ENCODE measurements at regions not wholly inside any gene's neighbourhood (a gene's known extent, or its start where the extent isn't known, plus 50 kb on each side); places are given as distances from the start of the nearest gene placed in this dataset.

- no peak overlapping the region for H2AFZ ChIP-seq (ENCODE audit: low read length)
- no peak overlapping the region for H3K4ac ChIP-seq (replicated peaks; ENCODE audit: insufficient read length, low read depth, low read length)
- H3K27me3 ChIP-seq (replicated peaks in 1 of 4; ENCODE audit: control insufficient read depth in 3 of 4, extremely low read depth in 1 of 4, insufficient read depth in 3 of 4, low read length in 3 of 4) = no peaks in the 10 kb centered on the region
- H3K4me3 ChIP-seq (ENCODE audit: extremely low read depth in 1 of 4, insufficient read depth in 2 of 4, low read depth in 3 of 4, low read length in 4 of 4) = no peak overlapping the region
- TF ChIP-seq TAF1 (IDR thresholded peaks at IDR 0.05; ENCODE audit: low read depth, low read length) (no peak), CTCF (IDR thresholded peaks at IDR 0.05; ENCODE audit: control extremely low read depth in 1 of 3, insufficient read depth in 1 of 3, low read depth in 1 of 3, low read length in 3 of 3) (no peak), ATF2 (IDR thresholded peaks at IDR 0.05; ENCODE audit: low read length) (no peak), RAD21 (IDR thresholded peaks at IDR 0.05 in 1 of 2, conservative IDR thresholded peaks at IDR 0.05 in 1 of 2; ENCODE audit: low read depth in 2 of 2, low read length in 2 of 2) (no peak), TCF12 (IDR thresholded peaks at IDR 0.05; ENCODE audit: low read depth, low read length) (no peak), FOSL1 (IDR thresholded peaks at IDR 0.05; ENCODE audit: insufficient read depth, low read depth, low read length) (no peak)
- H4K91ac ChIP-seq (replicated peaks; ENCODE audit: insufficient read length, low read length) = no peak overlapping the region
- no peaks in the 10 kb centered on the region for H3K36me3 ChIP-seq (ENCODE audit: control insufficient read depth in 2 of 4, insufficient read depth in 4 of 4, low read length in 3 of 4)
- H3K18ac ChIP-seq (ENCODE audit: extremely low read depth, low read length) = no peak overlapping the region
- no peak overlapping the region for H2BK120ac ChIP-seq (replicated peaks; ENCODE audit: low read depth, low read length)
- DNase-seq (ENCODE audit: low read depth in 1 of 2, low spot score in 2 of 2) = no peak
- H3K9ac ChIP-seq (replicated peaks in 1 of 4; ENCODE audit: extremely low read depth in 1 of 4, low read depth in 3 of 4, low read length in 3 of 4) = no peak overlapping the region
- FAIRE-seq = no peak
- H4K8ac ChIP-seq (ENCODE audit: extremely low read depth, insufficient read depth, low read length) = no peak overlapping the region
- H3K27ac ChIP-seq (ENCODE audit: low read depth, low read length) = no peak overlapping the region
- no peak overlapping the region for H2BK20ac ChIP-seq (ENCODE audit: low read length)
- no peak overlapping the region for H3K23ac ChIP-seq (ENCODE audit: insufficient read length)
- no peak overlapping the region for H2AK5ac ChIP-seq (ENCODE audit: low read depth, low read length)
- no peak overlapping the region for H4K5ac ChIP-seq (ENCODE audit: insufficient read length, low read depth, low read length)
- WGBS, 2 experiments (ENCODE audit: extremely low coverage in 1 of 2, insufficient coverage in 1 of 2, insufficient read length in 1 of 2, insufficient replicate concordance in 2 of 2, low coverage in 1 of 2, low lambda C conversion rate in 2 of 2, missing lambda C conversion rate in 1 of 2) = 93% methylated on average over 4 of the region's 4 CpGs; no CpG with 5 or more reads in 1 of the 2 experiments
- H2BK15ac ChIP-seq (ENCODE audit: low read length) = no peak overlapping the region
- H3K4me2 ChIP-seq (ENCODE audit: insufficient read depth in 1 of 2, low read depth in 2 of 2, low read length in 2 of 2) = no peak overlapping the region
- ChIA-PET CTCF (ENCODE audit: partially characterized antibody) (no interaction called here), POLR2A (ENCODE audit: partially characterized antibody) (no interaction called here)
- H3K14ac ChIP-seq (ENCODE audit: insufficient read length) = no peak overlapping the region
- no peak overlapping the region for H2BK5ac ChIP-seq (ENCODE audit: low read depth, low read length)
- no peaks in the 10 kb centered on the region for H3K9me3 ChIP-seq (ENCODE audit: insufficient read depth in 2 of 2, low read depth in 1 of 2, low read length in 1 of 2)
- no peaks in the 10 kb centered on the region for H4K20me1 ChIP-seq (replicated peaks in 1 of 2; ENCODE audit: control insufficient read depth in 1 of 2, insufficient read depth in 2 of 2, low read length in 2 of 2)
- H3K4me1 ChIP-seq (replicated peaks in 1 of 4; ENCODE audit: control insufficient read depth in 3 of 4, insufficient read depth in 4 of 4, low read length in 3 of 4) = no peaks in the 10 kb centered on the region
- no peak overlapping the region for H3K56ac ChIP-seq (replicated peaks; ENCODE audit: insufficient read length, low read depth, low read length)
- H3K23me2 ChIP-seq (ENCODE audit: low read depth, low read length) = no peaks in the 10 kb centered on the region; the same call in 1 of the 2 replicates
- H3K79me1 ChIP-seq (ENCODE audit: low read depth, low read length) = no peaks in the 10 kb centered on the region
- H3K79me2 ChIP-seq (ENCODE audit: control insufficient read depth in 1 of 2, insufficient read depth in 2 of 2, low read length in 2 of 2) = no peaks in the 10 kb centered on the region
- H2BK12ac ChIP-seq (ENCODE audit: low read depth, low read length) = no peak overlapping the region
Measured at GRCh38 chr7:83873459-83873858, 224.5 kb upstream of the SEMA3E start.

All from H1 (cell line).